ENCODE measurements at regions not wholly inside any gene's neighbourhood (a gene's known extent, or its start where the extent isn't known, plus 50 kb on each side); places are given as distances from the start of the nearest gene placed in this dataset.

DNA sequence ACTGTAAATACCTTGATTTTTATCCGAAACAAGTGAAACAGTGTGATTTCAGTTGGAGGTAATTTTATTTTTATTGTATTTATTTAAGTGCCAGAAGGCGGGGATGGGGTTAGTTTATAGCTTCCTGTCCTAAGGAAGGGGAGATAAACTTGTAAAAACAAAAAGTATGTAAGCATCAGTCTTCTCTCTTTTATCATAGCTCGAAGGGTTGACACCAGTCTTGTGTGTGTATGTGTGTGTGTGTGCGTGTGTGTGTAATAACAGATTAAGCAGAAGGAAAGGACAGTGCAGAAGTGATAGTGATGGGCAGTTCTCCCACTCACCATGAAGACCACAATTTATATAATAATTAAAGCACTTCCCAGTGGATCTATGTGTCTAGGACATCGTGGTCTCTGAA is 793.3 kb downstream of the PLCL1 start:
- TF ChIP-seq CTCF (IDR thresholded peaks at IDR 0.05) (no peak), EZH2 (IDR thresholded peaks at IDR 0.05; ENCODE audit: borderline replicate concordance, insufficient read depth, low read depth, low read length, poor library complexity, severe bottlenecking) (no peak)
